ENCODE measurements at regions not wholly inside any gene's neighbourhood (a gene's known extent, or its start where the extent isn't known, plus 50 kb on each side); places are given as distances from the start of the nearest gene placed in this dataset.
"Not testable (repeated sequence)": the region's sequence is repeated elsewhere in the genome, so short reads cannot be mapped to it uniquely, and the experiment has no call there.

DNA sequence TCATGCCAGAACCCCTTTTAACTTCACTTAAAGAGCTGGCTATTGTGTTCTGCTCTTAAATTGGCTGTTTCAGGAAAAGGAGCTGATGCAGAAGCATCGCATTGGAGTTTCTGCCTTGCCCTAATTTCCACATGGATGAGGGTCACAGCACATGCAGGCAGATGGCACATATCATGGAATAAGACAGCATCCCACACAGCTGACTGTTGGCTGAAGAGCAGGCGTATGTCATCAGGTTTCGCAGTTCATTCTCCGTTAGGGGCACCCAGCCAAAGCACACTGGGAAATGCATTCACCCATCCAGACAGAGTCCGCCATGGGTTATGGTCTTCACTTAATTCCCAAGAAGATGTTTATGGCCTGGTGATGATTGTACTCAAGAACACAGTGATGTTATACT lies 572.5 kb downstream of the LIG4 start:
- H3K27ac ChIP-seq: no peak overlapping the region
- TF ChIP-seq, protein P1, sequence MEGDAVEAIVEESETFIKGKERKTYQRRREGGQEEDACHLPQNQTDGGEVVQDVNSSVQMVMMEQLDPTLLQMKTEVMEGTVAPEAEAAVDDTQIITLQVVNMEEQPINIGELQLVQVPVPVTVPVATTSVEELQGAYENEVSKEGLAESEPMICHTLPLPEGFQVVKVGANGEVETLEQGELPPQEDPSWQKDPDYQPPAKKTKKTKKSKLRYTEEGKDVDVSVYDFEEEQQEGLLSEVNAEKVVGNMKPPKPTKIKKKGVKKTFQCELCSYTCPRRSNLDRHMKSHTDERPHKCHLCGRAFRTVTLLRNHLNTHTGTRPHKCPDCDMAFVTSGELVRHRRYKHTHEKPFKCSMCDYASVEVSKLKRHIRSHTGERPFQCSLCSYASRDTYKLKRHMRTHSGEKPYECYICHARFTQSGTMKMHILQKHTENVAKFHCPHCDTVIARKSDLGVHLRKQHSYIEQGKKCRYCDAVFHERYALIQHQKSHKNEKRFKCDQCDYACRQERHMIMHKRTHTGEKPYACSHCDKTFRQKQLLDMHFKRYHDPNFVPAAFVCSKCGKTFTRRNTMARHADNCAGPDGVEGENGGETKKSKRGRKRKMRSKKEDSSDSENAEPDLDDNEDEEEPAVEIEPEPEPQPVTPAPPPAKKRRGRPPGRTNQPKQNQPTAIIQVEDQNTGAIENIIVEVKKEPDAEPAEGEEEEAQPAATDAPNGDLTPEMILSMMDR (conservative IDR thresholded peaks at IDR 0.05): no peak

DNA sequence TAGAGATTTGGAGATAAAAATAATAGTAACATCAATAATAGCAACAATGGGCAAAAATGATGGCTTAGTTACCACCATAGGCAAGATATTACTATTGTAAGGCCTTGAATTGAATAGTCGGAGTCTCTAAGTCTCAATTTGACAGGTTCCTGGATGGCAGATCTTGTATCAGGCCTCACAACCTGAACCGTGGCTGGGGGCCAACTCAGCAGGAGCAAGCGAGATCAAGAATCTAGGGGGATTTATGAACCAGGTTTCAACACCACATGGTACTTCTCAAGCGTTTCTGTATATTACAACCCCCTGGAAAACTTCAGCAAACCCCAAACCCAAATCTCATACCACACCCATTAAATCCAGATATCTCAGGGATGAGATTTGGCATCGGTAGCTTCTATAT lies 573.8 kb downstream of the LIG4 start:
- no peak overlapping the region for H3K27ac ChIP-seq
- TF ChIP-seq, protein P1 (conservative IDR thresholded peaks at IDR 0.05): no peak

DNA sequence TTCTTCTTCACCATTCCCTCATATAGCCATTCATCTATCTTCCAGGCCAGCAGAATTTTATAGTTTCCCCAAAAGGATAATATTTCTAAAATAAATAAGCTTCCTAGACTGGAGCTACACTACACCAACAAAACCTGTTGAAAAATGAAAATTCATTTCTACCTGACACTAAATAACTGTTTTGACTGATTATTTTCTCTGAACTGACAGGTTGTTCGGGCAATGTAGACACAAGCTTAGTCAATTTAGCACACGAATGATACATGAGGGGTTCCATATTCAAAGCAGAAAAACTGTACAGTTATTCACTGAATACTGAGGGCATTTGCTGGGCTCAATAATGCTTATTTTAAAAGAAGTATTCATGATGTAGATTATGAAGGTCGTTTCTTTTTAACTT lies 589.7 kb downstream of the LIG4 start:
- TF ChIP-seq, protein P1 (conservative IDR thresholded peaks at IDR 0.05): no peak
- H3K27ac ChIP-seq: no peak overlapping the region

DNA sequence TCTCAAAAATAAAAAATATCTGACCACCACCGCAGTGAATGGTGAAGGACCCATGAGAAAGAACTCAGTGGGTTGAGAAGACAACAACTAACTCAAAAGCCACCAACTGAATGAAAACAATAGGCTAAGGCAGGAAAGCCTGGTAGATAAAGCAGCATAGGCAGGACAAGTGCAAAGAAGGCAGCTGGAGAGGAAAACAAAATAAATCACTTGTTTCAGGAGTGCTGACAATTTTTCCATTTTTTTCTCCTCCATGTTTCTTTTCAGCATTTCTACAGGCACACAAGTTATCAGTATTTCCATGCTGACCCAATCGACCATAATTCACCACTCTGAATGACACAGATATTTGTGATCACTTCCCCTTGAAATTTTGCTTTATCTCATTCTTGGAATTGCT lies 597.8 kb downstream of the LIG4 start:
- TF ChIP-seq, protein P1 (conservative IDR thresholded peaks at IDR 0.05): no peak

DNA sequence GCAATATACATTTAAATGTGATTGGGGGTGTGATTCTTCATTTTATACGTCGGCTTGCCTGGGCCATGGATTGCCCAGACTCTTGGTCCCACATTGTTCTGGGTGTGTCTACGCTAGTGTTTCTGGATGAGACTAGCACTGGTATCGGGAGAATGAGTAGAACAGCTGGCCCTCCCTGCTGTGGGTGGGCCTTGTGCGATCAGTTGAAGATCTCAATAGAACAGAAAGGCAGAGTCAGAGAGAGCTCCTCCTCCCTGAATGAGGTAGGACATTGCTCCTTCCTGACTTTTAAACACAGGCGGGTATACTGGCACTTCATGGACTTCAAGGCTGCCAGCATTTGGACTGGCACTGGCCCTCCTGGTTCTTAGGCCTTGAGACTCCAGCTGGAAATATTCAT lies 603.0 kb downstream of the LIG4 start:
- TF ChIP-seq, protein P1 (conservative IDR thresholded peaks at IDR 0.05): no peak
- H3K27ac ChIP-seq: no peak overlapping the region

More for the DNA sequence above, 597.8 kb downstream of the LIG4 start:
- H3K27ac ChIP-seq: no peak overlapping the region

DNA sequence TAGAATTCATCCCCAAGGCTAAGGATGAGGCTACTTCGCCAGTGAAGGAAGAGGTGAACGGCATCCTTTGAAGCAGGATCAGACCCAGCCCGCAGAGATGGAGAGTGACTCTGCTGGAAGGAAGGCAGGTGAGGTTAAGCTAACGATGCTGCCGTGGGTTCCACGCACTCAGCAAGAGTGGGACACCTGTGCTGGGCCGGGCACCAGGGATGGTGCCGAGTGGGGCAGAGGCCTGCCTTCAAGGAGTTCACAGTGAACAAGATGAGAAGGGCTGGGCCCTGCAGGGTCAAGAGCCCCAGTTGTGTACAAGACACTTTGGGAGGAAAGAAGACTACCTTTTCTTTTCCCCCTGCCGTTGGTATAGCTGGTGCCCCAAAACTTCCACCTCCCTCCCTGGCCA lies 606.6 kb downstream of the LIG4 start:
- no peak overlapping the region for H3K27ac ChIP-seq
- TF ChIP-seq, protein P1 (conservative IDR thresholded peaks at IDR 0.05): no peak

DNA sequence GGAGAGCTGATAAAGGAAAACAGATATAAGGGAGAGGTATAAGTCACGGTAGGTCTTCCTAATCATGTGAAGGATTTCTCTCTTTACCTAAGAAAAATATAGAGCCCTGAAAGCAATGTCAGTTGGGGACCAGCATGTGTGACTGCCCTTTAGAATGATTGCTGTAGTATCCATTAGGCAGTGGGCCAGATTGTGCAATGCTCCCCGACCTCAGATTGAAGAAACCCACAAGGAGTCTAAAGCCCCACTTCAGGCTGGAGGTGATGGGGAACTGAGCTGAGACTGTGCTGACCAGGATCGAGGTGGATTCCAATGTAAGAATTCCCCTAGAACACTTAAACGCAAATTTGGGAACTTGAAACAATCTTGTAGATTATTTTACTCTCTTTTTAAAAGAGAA lies 614.4 kb downstream of the LIG4 start:
- H3K27ac ChIP-seq: no peak overlapping the region
- TF ChIP-seq, protein P1 (conservative IDR thresholded peaks at IDR 0.05): no peak

DNA sequence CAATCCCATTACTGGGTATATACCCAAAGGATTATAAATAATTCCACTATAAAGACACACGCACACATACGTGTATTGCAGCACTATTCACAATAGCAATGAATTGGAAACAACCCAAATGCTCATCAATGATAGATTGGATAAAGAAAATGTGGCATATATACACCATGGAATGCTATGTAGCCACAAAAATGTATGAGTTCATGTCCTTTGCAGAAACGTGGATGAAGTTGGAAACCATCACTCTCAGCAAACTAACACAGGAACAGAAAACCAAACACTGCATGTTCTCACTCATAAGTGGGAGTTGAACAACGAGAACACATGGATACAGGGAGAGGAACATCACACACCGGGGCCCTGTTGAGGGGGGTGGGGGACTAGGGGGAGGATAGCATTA lies 619.0 kb downstream of the LIG4 start:
- not testable (repeated sequence) for H3K27ac ChIP-seq

Data from VCaP (cell line).